Activated B cell treated with CpG ODN at 0.5 μM for 24 hours (primary cell): ENCODE measurements at regions not wholly inside any gene's neighbourhood (a gene's known extent, or its start where the extent isn't known, plus 50 kb on each side); places are given as distances from the start of the nearest gene placed in this dataset.
A peak's percentile ranks its signal among the peaks of the same experiment; 100 is the strongest.

Experiments used
- ATAC-seq: fragments of 200-7000 bp; cut with Tn5 transposase; one replicate; pipeline ENCODE4 v1.10.0; 2021; ENCODE audit warnings: low read depth, mild to moderate bottlenecking, moderate library complexity
- CTCF ChIA-PET: fragments of 350-600 bp; sonication (Branson Sonifier 250); formaldehyde crosslinking; loops from one replicate; lab custom pipeline; 2021; ENCODE audit warnings: antibody characterized with exemption; lab: Charles Lee
- POLR2A ChIA-PET: fragments of 350-600 bp; sonication (Branson Sonifier 250); formaldehyde crosslinking; loops from one replicate; lab custom pipeline; 2021; ENCODE audit warnings: antibody characterized with exemption; lab: Charles Lee
- DNase-seq: peaks from one replicate; pipeline ENCODE4 v3.0.0; 2022
- H3K27ac Mint-ChIP-seq: one replicate; pipeline ENCODE4 v1.8.0; 2020; ENCODE audit warnings: mixed read lengths
- H3K27me3 Mint-ChIP-seq: one replicate; pipeline ENCODE4 v1.8.0; 2021; ENCODE audit warnings: mixed read lengths
- H3K36me3 Mint-ChIP-seq: one replicate; pipeline ENCODE4 v1.8.0; 2021; ENCODE audit warnings: low read depth, mixed read lengths
- H3K4me1 Mint-ChIP-seq: one replicate; pipeline ENCODE4 v1.8.0; 2021; ENCODE audit warnings: mixed read lengths
- H3K4me3 Mint-ChIP-seq: one replicate; pipeline ENCODE4 v1.8.0; 2020; ENCODE audit warnings: mild to moderate bottlenecking, mixed read lengths
- H3K9me3 Mint-ChIP-seq: one replicate; pipeline ENCODE4 v1.8.0; 2020; ENCODE audit warnings: mixed read lengths
- intact Hi-C: fragments of 100-400 bp; cut with micrococcal nuclease; formaldehyde crosslinking; loops from one replicate; pipeline ENCODE4 v1.15.1; 2024
- TF ChIP-seq, protein P1 (sequence below): fragments of 200-600 bp; IDR thresholded peaks from one replicate; pipeline ENCODE4 v1.8.0; 2022; ENCODE audit warnings: antibody characterized with exemption, mild to moderate bottlenecking

DNA sequence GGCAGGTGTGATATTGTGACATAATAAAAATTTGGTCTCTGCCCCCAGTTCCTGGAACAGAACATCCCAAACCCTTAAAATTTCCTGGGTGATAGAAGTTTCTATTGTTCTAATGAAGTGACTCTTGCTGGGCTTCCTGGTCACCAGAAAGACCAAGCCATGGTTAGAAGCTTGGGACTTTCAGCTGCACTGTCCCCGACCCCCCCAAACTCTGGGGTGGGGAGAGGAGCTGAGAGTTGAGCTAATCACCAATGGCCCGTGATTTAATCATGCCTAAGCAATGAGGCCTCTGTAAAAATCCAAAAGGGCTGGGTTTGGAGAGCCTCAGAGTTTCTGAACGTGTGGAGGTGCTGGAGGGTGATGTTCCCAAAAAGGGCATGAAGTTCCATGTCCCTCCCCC is 54.8 kb upstream of the FTH1 start:
- CTCF ChIA-PET, result interaction anchor here (2.0 kb wide), 1 partner anchor 60 kb away, joined by 4 read pairs; no protein-coding TSS in a partner anchor
- H3K27me3 Mint-ChIP-seq, result peaks cover 5% of the 10 kb centered on the region
- intact Hi-C loops, result no loop called here
- TF ChIP-seq, protein P1, sequence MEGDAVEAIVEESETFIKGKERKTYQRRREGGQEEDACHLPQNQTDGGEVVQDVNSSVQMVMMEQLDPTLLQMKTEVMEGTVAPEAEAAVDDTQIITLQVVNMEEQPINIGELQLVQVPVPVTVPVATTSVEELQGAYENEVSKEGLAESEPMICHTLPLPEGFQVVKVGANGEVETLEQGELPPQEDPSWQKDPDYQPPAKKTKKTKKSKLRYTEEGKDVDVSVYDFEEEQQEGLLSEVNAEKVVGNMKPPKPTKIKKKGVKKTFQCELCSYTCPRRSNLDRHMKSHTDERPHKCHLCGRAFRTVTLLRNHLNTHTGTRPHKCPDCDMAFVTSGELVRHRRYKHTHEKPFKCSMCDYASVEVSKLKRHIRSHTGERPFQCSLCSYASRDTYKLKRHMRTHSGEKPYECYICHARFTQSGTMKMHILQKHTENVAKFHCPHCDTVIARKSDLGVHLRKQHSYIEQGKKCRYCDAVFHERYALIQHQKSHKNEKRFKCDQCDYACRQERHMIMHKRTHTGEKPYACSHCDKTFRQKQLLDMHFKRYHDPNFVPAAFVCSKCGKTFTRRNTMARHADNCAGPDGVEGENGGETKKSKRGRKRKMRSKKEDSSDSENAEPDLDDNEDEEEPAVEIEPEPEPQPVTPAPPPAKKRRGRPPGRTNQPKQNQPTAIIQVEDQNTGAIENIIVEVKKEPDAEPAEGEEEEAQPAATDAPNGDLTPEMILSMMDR, result no peak
- POLR2A ChIA-PET, result no interaction called here
- peaks cover 6% of the 10 kb centered on the region for H3K9me3 Mint-ChIP-seq
- no peaks in the 10 kb centered on the region for H3K36me3 Mint-ChIP-seq
- DNase-seq, result no peak
- peaks cover 26% of the 10 kb centered on the region for H3K4me1 Mint-ChIP-seq
- ATAC-seq, result no peak
- H3K27ac Mint-ChIP-seq, result no peak overlapping the region
- H3K4me3 Mint-ChIP-seq, result no peak overlapping the region

DNA sequence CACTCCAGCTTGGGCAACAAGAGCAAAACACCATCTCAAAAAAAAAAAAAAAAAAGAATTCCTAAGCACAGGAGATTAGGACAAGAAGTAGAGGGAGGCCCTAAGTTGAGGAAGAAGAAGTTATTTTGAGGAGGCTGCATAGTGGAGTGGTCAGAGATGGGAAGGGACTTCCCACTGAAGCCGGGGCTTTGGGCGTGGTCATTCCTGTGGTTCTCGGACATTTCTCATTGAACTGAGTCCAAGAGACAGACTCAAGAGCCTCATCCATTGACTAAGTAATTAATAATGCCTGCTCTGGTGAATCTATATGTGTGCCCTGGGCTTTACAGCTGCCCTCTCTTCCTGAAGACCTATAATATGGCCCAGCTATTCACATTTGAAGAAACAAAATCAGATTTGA is 53.2 kb upstream of the FTH1 start:
- Mint-ChIP-seq H3K36me3 (no peaks in the 10 kb centered on the region), H3K27ac (no peak overlapping the region), H3K9me3 (peaks cover 6% of the 10 kb centered on the region), H3K4me1 (peaks cover 18% of the 10 kb centered on the region), H3K27me3 (peaks cover 5% of the 10 kb centered on the region), H3K4me3 (no peak overlapping the region)
- intact Hi-C loops, result no loop called here
- ATAC-seq (no peak), DNase-seq (no peak)
- TF ChIP-seq, protein P1, result no peak
- ChIA-PET CTCF (interaction anchor here (2.0 kb wide), 1 partner anchor 61 kb away, joined by 4 read pairs; no protein-coding TSS in a partner anchor), POLR2A (no interaction called here)

DNA sequence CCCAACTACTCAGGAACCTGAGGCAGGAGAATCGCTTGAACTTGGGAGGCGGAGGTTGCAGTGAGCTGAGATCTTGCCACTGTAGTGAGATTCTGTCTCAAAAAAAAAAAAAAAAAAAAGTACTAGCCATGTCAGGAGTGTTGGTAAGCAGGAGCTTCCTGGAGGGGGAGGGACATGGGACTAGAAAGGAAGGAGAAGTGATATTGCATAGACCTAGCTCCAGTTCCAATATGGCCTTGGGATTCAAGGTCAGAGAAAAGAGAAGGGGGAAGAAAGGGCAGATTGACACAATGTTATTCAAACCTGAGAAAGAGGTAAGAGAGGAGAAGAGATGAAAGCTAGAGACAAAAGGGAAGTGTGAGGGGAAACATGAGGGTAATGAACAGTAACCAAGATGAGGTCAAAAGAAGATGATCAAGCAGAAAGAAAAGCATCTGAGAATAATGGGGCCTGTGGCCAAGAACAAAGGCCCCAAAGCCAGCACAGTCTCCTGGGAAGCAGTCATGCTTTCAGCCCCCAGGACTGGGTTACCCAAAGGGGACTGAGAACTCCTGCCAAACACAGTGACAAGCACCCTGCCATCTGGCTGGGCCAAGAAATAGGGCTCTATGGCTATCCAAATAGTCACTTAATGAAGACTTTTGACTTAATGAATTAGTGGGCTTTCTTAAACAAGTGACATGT is 51.7 kb upstream of the FTH1 start:
- TF ChIP-seq, protein P1, result no peak
- intact Hi-C loops, result no loop called here
- Mint-ChIP-seq H3K27ac (no peak overlapping the region), H3K4me3 (no peak overlapping the region), H3K9me3 (peaks cover 6% of the 10 kb centered on the region), H3K27me3 (peaks cover 5% of the 10 kb centered on the region), H3K36me3 (no peaks in the 10 kb centered on the region), H3K4me1 (peaks cover 8% of the 10 kb centered on the region)
- DNase-seq (no peak), ATAC-seq (peak; percentile 56)
- POLR2A ChIA-PET, result interaction anchor here (0.6 to 1.1 kb wide), 4 partner anchors 14 to 56 kb away, joined by 3 to 9 read pairs (median 5); partner anchors contain the start of gene FTH1
- CTCF ChIA-PET, result no interaction called here

DNA sequence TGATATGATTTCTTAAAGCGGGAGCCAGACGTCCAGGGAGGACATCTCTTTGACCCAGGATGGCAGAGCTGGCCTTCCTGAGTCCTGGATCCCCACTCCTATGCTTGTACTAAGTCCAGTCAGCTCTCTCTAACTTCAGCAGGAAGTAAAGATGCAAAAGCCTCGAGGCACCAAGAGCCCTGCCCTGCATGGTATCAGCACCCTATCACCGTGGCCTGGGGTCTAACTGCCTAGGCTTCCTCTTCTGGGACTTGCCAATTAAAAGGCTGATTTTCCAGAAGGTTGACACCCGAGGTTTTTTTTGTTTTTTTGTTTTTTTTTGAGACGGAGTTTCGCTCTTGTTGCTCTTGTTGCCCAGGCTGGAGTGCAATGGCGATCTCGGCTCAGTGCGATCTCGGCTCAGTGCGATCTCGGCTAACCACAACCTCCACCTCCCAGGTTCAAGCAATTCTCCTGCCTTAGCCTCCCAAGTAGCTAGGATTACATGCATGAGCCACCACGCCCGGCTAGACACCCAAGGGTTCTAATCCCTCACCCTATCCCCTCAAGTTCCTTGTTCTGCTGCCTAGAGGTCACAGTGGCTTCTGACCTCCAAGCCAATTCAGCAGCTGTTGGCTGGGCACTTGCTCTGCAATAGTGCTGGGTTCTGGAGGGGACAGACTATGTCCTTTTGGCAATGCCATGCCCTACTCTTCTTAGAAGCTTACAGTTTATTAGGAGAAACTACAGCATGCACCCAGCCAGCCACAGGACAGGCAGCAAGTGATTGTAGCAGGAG is 50.6 kb upstream of the FTH1 start:
- Mint-ChIP-seq H3K4me1 (peaks cover 8% of the 10 kb centered on the region), H3K9me3 (peaks cover 6% of the 10 kb centered on the region), H3K27ac (no peak overlapping the region), H3K36me3 (no peaks in the 10 kb centered on the region), H3K27me3 (peaks cover 5% of the 10 kb centered on the region), H3K4me3 (no peak overlapping the region)
- TF ChIP-seq, protein P1, result no peak
- intact Hi-C loops, result no loop called here
- no peak for DNase-seq
- ChIA-PET POLR2A (interaction anchor here (0.6 kb wide), 1 partner anchor 27 kb away, joined by 3 read pairs; no protein-coding TSS in a partner anchor), CTCF (interaction anchor here (0.6 kb wide), 1 partner anchor 358 kb away, joined by 3 read pairs; no protein-coding TSS in a partner anchor)
- no peak for ATAC-seq
